ENCODE measurements at regions not wholly inside any gene's neighbourhood (a gene's known extent, or its start where the extent isn't known, plus 50 kb on each side); places are given as distances from the start of the nearest gene placed in this dataset.

DNA sequence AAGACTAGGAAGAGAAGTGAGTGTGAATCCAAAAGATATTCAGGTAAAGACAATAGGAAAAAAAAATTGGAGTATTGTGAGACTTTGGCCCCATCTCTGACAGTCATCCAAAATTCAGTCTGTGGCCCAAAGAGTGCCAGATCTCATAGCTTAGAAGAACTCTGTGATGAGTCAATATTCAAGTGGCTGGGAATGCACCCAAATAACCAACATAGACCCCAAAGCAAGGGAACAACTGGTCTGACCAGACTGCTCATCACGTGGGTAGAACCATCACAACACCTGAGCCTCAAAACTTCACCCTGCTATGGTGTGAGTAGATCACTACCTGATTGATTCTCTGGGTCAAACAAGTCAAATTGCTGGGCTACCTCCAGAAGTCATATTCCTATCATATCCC lies 51.1 kb upstream of the TRDN start:
- Histone ChIP-seq H3K27ac (ENCODE audit: low read depth in 1 of 2, low read length in 2 of 2) (no peak overlapping the region), H3K9me3 (ENCODE audit: control insufficient read depth, low read length) (no peaks in the 10 kb centered on the region), H3K27me3 (ENCODE audit: control insufficient read depth in 1 of 2, insufficient read depth in 2 of 2, low read length in 1 of 2) (no peaks in the 10 kb centered on the region), H3K4me1 (ENCODE audit: control insufficient read depth in 1 of 2, insufficient read depth in 2 of 2, low read length in 2 of 2) (no peaks in the 10 kb centered on the region), H3K4me3 (ENCODE audit: low read length in 2 of 2) (no peak overlapping the region), H3K36me3 (ENCODE audit: control insufficient read depth in 1 of 2, insufficient read depth in 2 of 2, low read length in 1 of 2) (no peaks in the 10 kb centered on the region)
- intact Hi-C loops (cut with DNase I) = no loop called here
- ATAC-seq (ENCODE audit: low FRiP score) (no peak), DNase-seq (no peak)
- WGBS, 2 donors = 74 to 81% methylated on average over 1 of the region's 1 CpG

All from aorta (tissue), 5 donors.